HAP-1 (cell line): ENCODE measurements at regions not wholly inside any gene's neighbourhood (a gene's known extent, or its start where the extent isn't known, plus 50 kb on each side); places are given as distances from the start of the nearest gene placed in this dataset.

Experiments
- DNase-seq, 2 experiments: peaks; one replicate each; pipeline ENCODE4 v3.0.0-alpha.2; 2016 to 2020; ENCODE audit warnings: low spot score in 2 of 2
- H3K27me3 ChIP-seq: fragments of 250-450 bp; sonication (Bioruptor Pico); 2 replicates; pipeline ENCODE4 v1.5.1; 2020; ENCODE audit warnings: low read depth, mild to moderate bottlenecking, moderate library complexity
- H3K36me3 ChIP-seq: fragments of 250-450 bp; sonication (Bioruptor Pico); replicated peaks from 2 replicates; pipeline ENCODE4 v1.5.1; 2020; ENCODE audit warnings: mild to moderate bottlenecking
- H3K4me1 ChIP-seq: fragments of 250-450 bp; sonication (Bioruptor Pico); 2 replicates; pipeline ENCODE4 v1.5.1; 2020; ENCODE audit warnings: mild to moderate bottlenecking
- H3K4me3 ChIP-seq: fragments of 250-450 bp; sonication (Bioruptor Pico); 2 replicates; pipeline ENCODE4 v1.5.1; 2020; ENCODE audit warnings: mild to moderate bottlenecking, moderate library complexity
- H3K9me3 ChIP-seq: fragments of 250-450 bp; sonication (Bioruptor Pico); 2 replicates; pipeline ENCODE4 v1.5.1; 2020; ENCODE audit warnings: mild to moderate bottlenecking, moderate library complexity
- in situ Hi-C: fragments of 300-500 bp; cut with MboI; formaldehyde crosslinking; loops from 3 replicates; pipeline ENCODE4 v1.14.3; 2020; ENCODE audit warnings: low sequenced_read_pairs, inconsistent platforms, mixed read lengths

- Histone ChIP-seq H3K9me3 (no peaks in the 10 kb centered on the region), H3K4me1 (no peaks in the 10 kb centered on the region), H3K36me3 (no peaks in the 10 kb centered on the region), H3K4me3 (no peak overlapping the region), H3K27me3 (no peaks in the 10 kb centered on the region)
- in situ Hi-C loops: no loop called here
- no peak for DNase-seq
Measured at GRCh38 chr20:48090314-48090713, 305.0 kb upstream of the SULF2 start.

DNA sequence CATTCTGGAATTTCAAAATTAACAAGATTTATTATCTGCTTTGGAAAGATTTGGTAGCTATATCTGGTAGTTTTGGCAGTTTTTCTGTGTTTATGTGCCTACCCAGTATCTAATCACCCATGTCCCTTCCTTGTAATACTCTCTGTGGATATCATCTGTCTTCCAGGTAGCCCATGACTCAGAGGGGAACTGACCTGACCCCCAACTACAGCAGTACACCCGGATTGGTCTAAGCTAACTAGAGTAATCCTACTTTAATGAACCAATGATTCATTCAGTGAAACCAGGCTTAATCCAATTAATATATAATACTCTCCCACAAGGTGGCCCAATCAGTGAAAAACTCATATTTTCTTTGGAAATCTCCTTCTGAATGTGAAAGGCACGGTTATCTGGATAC is 295.3 kb upstream of the SULF2 start:
- no peak overlapping the region for H3K4me3 ChIP-seq
- no peaks in the 10 kb centered on the region for H3K4me1 ChIP-seq
- DNase-seq: no peak
- in situ Hi-C loops: no loop called here
- 0 out of 2 replicates have a peak, but pooled peaks cover 3% of the 10 kb centered on the region for H3K9me3 ChIP-seq
- no peaks in the 10 kb centered on the region for H3K27me3 ChIP-seq
- no peaks in the 10 kb centered on the region for H3K36me3 ChIP-seq

GRCh38 chr20:48079028-48079427 is 293.7 kb upstream of the SULF2 start:
- H3K27me3 ChIP-seq: no peaks in the 10 kb centered on the region
- no peaks in the 10 kb centered on the region for H3K9me3 ChIP-seq
- H3K36me3 ChIP-seq: no peaks in the 10 kb centered on the region
- no peak for DNase-seq
- H3K4me3 ChIP-seq: no peak overlapping the region
- H3K4me1 ChIP-seq: no peaks in the 10 kb centered on the region
- in situ Hi-C loops: no loop called here

DNA sequence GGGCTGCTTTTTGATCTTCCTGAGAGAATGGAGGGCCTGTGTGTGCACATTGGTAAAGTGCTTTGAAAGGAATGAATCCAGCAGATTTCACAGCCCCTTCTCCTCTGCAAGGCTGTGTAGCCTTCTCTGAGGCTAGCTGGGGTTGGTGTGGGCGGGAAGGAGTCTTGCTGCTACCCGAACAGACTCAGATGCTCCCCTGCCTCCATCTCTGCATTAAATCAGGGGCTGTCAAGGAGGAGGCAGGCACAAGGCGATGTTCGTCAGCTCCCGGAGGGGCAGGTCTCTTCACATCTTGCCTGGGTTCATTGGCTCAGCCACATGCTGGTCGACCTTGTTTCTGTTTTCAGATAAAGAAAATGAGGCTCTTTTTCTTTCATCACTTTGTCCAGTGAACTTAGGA is 291.5 kb upstream of the SULF2 start:
- Histone ChIP-seq H3K4me3 (no peak overlapping the region), H3K27me3 (no peaks in the 10 kb centered on the region), H3K36me3 (no peaks in the 10 kb centered on the region), H3K9me3 (no peaks in the 10 kb centered on the region), H3K4me1 (no peaks in the 10 kb centered on the region)
- in situ Hi-C loops: no loop called here
- DNase-seq: no peak

DNA sequence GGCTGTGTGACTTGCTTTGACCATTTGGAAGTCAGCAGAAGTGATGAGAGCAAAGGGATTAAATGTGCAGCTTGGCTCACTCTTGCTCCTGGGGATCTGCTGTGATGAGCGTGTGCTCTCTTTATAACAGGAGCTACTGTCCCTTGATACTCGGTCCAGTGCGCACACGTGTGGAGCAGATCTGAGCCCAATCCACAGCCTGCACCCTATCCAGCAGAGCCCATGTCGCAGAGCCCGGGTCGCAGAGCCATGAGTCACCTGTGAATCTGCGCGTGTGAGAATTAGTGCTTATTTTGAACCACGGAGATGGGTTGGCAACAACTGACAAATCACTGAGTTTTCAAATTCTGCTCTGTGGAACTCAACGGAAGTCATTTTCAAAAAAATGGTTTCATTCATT is 291.0 kb upstream of the SULF2 start:
- Histone ChIP-seq H3K4me3 (no peak overlapping the region), H3K9me3 (no peaks in the 10 kb centered on the region), H3K4me1 (no peaks in the 10 kb centered on the region), H3K36me3 (no peaks in the 10 kb centered on the region), H3K27me3 (no peaks in the 10 kb centered on the region)
- no peak for DNase-seq
- in situ Hi-C loops: no loop called here

DNA sequence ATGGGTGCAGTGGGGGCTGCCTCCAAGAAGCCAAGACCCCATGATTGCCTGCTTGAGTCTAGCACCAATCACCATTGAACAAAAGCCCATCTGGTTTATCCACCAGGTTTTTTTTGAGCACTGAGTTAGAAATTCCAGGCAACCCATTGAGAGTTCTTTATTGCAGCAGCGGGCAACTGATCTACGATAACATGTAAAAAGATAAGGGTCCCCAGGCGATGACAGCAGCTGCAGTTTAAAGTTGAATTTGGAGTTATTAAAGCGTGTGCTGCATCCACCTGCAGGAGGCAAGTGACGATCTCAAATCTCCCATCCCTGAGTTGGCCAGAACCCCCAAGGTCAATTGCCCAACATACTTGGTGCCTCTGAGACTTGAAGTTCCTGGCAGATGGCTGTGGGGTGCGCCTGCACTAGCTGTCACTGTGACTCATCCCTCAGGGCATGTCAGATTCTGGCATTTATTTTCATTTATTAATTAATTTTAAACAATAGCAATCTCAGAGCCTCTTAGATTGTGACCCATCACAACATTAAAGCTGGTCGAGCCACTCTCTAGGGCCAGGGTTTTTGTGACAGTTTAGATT is 290.4 kb upstream of the SULF2 start:
- no peaks in the 10 kb centered on the region for H3K36me3 ChIP-seq
- H3K4me3 ChIP-seq: no peak overlapping the region
- DNase-seq: no peak
- no peaks in the 10 kb centered on the region for H3K4me1 ChIP-seq
- in situ Hi-C loops: no loop called here
- no peaks in the 10 kb centered on the region for H3K27me3 ChIP-seq
- no peaks in the 10 kb centered on the region for H3K9me3 ChIP-seq

DNA sequence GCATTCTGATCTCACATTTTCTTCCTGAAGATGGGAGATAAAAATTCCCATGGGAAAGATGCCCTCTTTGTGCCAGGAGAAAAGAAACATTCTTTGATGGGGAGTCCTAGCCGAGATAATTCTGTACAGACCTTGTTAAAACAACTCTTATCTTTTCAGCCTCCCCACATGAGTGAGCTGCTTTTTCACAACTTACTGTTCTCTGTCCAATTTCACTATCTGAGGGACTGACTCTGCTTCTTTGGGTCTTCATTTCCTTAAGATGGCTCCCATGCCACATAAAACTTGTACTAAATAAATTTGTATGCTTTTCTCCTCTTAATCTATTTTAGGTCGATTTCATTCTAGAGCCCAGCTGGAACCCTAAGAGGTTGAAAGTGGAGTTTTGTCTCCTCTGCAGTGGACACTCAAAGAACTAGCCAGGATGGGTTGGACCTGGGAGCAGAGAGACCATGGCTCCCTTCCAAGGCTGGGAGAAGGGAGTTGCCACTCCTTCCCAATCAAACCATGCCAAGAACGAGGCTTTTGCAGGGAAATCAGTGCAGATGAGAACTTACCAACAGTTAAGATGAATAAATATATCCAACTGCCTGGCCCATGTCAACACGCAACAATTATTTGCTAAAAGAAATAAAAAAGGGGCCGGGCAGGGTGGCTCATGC is 285.8 kb upstream of the SULF2 start:
- H3K27me3 ChIP-seq: no peaks in the 10 kb centered on the region
- no peaks in the 10 kb centered on the region for H3K9me3 ChIP-seq
- H3K36me3 ChIP-seq: no peaks in the 10 kb centered on the region
- H3K4me3 ChIP-seq: no peak overlapping the region
- in situ Hi-C loops: no loop called here
- no peak for DNase-seq
- H3K4me1 ChIP-seq: no peaks in the 10 kb centered on the region

- H3K27me3 ChIP-seq: no peaks in the 10 kb centered on the region
- DNase-seq: no peak
- no peaks in the 10 kb centered on the region for H3K4me1 ChIP-seq
- H3K9me3 ChIP-seq: no peaks in the 10 kb centered on the region
- in situ Hi-C loops: no loop called here
- no peak overlapping the region for H3K4me3 ChIP-seq
- H3K36me3 ChIP-seq: no peaks in the 10 kb centered on the region
Measured at GRCh38 chr20:48069596-48069995, 284.3 kb upstream of the SULF2 start.

- DNase-seq: no peak
- Histone ChIP-seq H3K27me3 (no peaks in the 10 kb centered on the region), H3K4me3 (no peak overlapping the region), H3K4me1 (no peaks in the 10 kb centered on the region), H3K36me3 (no peaks in the 10 kb centered on the region), H3K9me3 (no peaks in the 10 kb centered on the region)
- in situ Hi-C loops: no loop called here
Measured at GRCh38 chr20:48066851-48067250, 281.6 kb upstream of the SULF2 start.

GRCh38 chr20:48066246-48066645 is 281.0 kb upstream of the SULF2 start:
- Histone ChIP-seq H3K27me3 (no peaks in the 10 kb centered on the region), H3K4me1 (no peaks in the 10 kb centered on the region), H3K9me3 (no peaks in the 10 kb centered on the region), H3K36me3 (no peaks in the 10 kb centered on the region), H3K4me3 (no peak overlapping the region)
- no peak for DNase-seq
- in situ Hi-C loops: no loop called here

- Histone ChIP-seq H3K27me3 (no peaks in the 10 kb centered on the region), H3K36me3 (no peaks in the 10 kb centered on the region), H3K4me1 (no peaks in the 10 kb centered on the region), H3K9me3 (no peaks in the 10 kb centered on the region), H3K4me3 (no peak overlapping the region)
- in situ Hi-C loops: no loop called here
- DNase-seq: no peak
Measured at GRCh38 chr20:48065833-48066232, 280.6 kb upstream of the SULF2 start.

DNA sequence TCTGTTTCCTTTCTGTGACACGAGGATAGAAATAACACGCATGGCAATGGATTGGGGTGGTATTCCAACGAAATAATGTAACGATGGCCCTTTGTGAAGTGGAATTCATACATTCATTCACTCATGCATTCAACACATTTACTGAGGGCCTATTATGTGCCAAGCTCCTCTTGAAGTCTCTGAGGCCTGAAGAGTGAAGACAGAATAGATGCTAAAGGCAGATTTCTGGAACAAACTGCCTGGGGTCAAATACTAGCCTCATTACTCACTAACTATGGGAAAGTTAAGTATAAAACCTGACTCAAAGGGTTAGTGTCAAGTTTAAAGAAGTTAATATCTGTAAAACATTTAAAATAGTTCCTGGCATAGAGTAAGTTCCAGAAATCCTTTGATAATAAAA is 279.6 kb upstream of the SULF2 start:
- Histone ChIP-seq H3K4me1 (no peaks in the 10 kb centered on the region), H3K9me3 (no peaks in the 10 kb centered on the region), H3K27me3 (no peaks in the 10 kb centered on the region), H3K36me3 (no peaks in the 10 kb centered on the region), H3K4me3 (no peak overlapping the region)
- in situ Hi-C loops: no loop called here
- DNase-seq: no peak

DNA sequence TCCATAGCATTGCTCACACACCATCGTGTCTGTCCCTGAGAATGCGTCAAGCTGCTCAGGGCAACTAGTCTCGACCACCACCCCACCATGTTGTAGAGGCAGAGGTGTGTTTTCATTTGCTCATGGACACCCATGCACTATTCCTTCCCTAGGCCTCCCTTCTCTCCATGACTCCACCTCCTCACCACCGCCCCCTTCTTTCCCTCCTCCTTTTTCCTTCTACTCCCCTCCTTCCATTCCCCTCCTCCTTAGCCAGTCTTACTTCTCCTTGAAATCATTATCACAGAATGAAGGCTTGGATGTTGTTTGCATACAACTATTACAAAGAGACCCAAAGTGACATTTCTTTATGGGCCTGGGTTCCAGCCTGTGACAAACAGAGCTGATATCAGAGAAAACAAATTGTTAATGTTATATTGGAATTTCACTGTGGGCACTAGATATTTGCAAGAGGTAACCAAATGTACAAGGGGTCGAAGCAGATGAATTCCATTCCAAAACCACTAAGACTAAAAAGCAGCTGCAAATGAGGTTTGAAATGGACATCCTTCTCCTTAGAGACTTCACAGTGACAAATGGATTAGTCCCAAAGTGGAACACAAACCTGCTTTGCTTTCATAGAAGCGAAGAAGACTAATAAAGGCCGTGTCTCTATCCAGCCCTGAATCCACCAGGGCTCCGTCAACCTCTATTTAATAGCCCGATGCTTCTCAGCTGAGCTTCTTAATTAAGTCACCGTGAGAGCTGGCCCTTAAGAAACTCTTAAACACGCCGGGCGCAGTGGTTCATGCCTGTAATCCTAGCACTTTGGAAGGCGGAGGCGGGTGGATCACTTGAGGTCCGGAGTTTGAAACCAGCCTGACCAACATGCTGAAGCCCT is 275.8 kb upstream of the SULF2 start:
- Histone ChIP-seq H3K4me1 (no peaks in the 10 kb centered on the region), H3K36me3 (no peaks in the 10 kb centered on the region), H3K27me3 (no peaks in the 10 kb centered on the region), H3K4me3 (no peak overlapping the region), H3K9me3 (no peaks in the 10 kb centered on the region)
- no peak for DNase-seq
- in situ Hi-C loops: no loop called here
